ENCODE measurements at regions not wholly inside any gene's neighbourhood (a gene's known extent, or its start where the extent isn't known, plus 50 kb on each side); places are given as distances from the start of the nearest gene placed in this dataset.

DNA sequence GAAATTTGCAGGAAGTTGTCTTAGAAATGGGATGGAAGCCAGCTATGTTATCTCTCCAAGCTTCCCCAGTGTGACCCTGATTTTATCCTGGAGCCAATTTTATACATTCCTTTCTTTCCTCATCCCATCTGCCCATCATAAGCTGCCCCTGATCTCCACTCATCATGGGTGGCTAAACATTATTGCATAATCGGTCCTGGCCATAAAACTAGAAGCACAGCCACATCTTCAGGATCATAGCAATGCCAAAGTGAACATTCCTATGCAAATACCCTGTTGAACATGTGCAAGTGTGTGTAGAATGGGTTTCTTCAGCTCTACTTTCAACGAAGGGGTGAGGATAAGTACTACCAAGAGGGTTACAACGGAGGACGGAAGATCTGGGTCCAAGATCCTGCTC, 50.6 kb upstream of the COG2 start:
- no peaks in the 10 kb centered on the region for H3K36me3 Mint-ChIP-seq (ENCODE audit: unreplicated experiment)
- no peaks in the 10 kb centered on the region for H3K9me3 Mint-ChIP-seq (ENCODE audit: unreplicated experiment)
- H3K27me3 Mint-ChIP-seq (ENCODE audit: unreplicated experiment): peaks cover 15% of the 10 kb centered on the region
- no peak overlapping the region for H3K4me3 Mint-ChIP-seq (ENCODE audit: unreplicated experiment)
- DNase-seq (ENCODE audit: extremely low spot score, unreplicated experiment): no peak
- no peak overlapping the region for H3K27ac Mint-ChIP-seq (ENCODE audit: unreplicated experiment)
- TF ChIP-seq, protein P1, sequence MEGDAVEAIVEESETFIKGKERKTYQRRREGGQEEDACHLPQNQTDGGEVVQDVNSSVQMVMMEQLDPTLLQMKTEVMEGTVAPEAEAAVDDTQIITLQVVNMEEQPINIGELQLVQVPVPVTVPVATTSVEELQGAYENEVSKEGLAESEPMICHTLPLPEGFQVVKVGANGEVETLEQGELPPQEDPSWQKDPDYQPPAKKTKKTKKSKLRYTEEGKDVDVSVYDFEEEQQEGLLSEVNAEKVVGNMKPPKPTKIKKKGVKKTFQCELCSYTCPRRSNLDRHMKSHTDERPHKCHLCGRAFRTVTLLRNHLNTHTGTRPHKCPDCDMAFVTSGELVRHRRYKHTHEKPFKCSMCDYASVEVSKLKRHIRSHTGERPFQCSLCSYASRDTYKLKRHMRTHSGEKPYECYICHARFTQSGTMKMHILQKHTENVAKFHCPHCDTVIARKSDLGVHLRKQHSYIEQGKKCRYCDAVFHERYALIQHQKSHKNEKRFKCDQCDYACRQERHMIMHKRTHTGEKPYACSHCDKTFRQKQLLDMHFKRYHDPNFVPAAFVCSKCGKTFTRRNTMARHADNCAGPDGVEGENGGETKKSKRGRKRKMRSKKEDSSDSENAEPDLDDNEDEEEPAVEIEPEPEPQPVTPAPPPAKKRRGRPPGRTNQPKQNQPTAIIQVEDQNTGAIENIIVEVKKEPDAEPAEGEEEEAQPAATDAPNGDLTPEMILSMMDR (IDR thresholded peaks at IDR 0.05): no peak
- no peaks in the 10 kb centered on the region for H3K4me1 Mint-ChIP-seq (ENCODE audit: unreplicated experiment)

DNA sequence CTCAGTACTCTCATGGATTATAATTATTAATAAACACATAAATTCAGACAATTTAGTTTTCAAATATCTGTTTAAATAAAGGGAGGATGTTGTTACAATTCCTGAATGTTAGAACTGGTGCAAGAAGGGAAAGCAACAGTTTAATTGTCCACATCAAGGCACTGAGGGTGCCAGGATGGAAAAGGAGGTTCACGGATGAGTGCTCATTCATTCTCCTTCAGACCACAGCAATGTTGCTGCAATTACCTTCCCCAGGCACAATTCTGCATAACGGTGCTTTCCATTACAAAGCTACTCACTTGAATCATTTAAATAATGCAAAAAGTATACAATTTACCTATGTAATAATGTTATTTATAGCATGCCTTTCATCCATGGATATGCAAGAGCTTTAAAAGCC, 52.3 kb upstream of the COG2 start:
- H3K27me3 Mint-ChIP-seq (ENCODE audit: unreplicated experiment): peaks cover 24% of the 10 kb centered on the region
- no peak overlapping the region for H3K4me3 Mint-ChIP-seq (ENCODE audit: unreplicated experiment)
- TF ChIP-seq, protein P1 (IDR thresholded peaks at IDR 0.05): no peak
- H3K36me3 Mint-ChIP-seq (ENCODE audit: unreplicated experiment): no peaks in the 10 kb centered on the region
- H3K4me1 Mint-ChIP-seq (ENCODE audit: unreplicated experiment): no peaks in the 10 kb centered on the region
- no peak overlapping the region for H3K27ac Mint-ChIP-seq (ENCODE audit: unreplicated experiment)
- no peaks in the 10 kb centered on the region for H3K9me3 Mint-ChIP-seq (ENCODE audit: unreplicated experiment)
- DNase-seq (ENCODE audit: extremely low spot score, unreplicated experiment): no peak

DNA sequence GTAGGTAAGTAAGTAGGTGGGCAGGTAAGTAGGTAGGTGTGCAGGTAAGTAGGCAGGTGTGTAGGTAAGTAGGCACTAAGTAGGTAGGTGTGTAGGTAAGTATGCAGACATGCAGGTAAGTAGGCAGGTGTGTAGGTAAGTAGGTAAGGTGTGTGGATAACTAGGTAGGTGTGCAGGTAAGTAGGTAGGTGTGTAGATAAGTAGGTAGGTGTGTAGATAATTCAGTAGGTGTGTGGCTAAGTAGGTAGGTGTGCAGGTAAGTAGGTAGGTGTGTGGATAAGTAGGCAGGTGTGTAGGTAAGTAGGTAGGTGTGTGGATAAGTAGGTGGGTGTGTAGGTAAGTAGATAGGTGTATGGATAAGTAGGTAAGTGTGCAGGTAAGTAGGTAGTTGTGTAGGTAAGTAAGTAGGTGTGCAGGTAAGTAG, 53.9 kb upstream of the COG2 start:
- no peaks in the 10 kb centered on the region for H3K4me1 Mint-ChIP-seq (ENCODE audit: unreplicated experiment)
- TF ChIP-seq, protein P1 (IDR thresholded peaks at IDR 0.05): no peak
- no peaks in the 10 kb centered on the region for H3K9me3 Mint-ChIP-seq (ENCODE audit: unreplicated experiment)
- no peak overlapping the region for H3K4me3 Mint-ChIP-seq (ENCODE audit: unreplicated experiment)
- H3K27me3 Mint-ChIP-seq (ENCODE audit: unreplicated experiment): peaks cover 30% of the 10 kb centered on the region
- H3K36me3 Mint-ChIP-seq (ENCODE audit: unreplicated experiment): no peaks in the 10 kb centered on the region
- H3K27ac Mint-ChIP-seq (ENCODE audit: unreplicated experiment): no peak overlapping the region
- no peak for DNase-seq (ENCODE audit: extremely low spot score, unreplicated experiment)

DNA sequence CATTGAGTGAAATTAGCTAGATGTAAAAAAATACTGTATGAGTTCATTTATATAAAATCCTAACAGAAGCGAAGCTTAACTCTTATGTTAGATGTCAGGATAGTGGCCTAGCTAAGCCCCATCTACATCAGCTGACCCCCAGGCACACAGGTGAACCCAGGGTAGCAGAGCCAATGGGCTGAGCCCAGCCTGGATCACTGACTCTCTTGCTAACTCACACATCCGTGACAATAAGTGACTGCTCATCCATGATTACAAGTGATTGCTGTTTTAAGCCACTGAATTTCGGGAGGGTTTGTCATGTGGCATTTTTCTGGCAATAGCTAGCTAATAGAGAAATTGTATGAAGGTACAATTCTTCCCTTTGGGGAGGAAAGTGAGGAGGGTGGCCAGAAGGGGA, 55.2 kb upstream of the COG2 start:
- no peak for DNase-seq (ENCODE audit: extremely low spot score, unreplicated experiment)
- H3K27me3 Mint-ChIP-seq (ENCODE audit: unreplicated experiment): peaks cover 27% of the 10 kb centered on the region
- H3K4me3 Mint-ChIP-seq (ENCODE audit: unreplicated experiment): no peak overlapping the region
- no peak overlapping the region for H3K27ac Mint-ChIP-seq (ENCODE audit: unreplicated experiment)
- no peaks in the 10 kb centered on the region for H3K4me1 Mint-ChIP-seq (ENCODE audit: unreplicated experiment)
- H3K9me3 Mint-ChIP-seq (ENCODE audit: unreplicated experiment): peaks cover 5% of the 10 kb centered on the region
- H3K36me3 Mint-ChIP-seq (ENCODE audit: unreplicated experiment): no peaks in the 10 kb centered on the region
- TF ChIP-seq, protein P1 (IDR thresholded peaks at IDR 0.05): no peak

DNA sequence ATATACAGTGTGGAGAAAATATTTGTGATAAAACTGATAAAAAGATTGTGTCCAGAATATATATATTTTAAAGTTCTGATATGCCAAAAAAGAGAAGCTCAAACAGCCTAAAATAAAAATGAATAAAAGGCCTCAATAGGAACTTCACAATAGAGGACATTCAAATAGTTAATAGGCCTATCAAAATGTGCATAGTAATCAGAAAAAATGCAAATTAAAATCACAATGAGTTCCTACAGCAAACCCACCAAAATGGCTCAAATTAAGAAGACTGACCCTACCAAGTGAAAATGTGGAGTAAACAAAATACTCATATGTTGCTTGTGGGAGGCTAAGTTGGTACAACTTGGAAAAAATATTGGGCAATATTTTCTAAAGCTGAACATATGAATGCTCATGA, 57.6 kb upstream of the COG2 start:
- DNase-seq (ENCODE audit: extremely low spot score, unreplicated experiment): no peak
- H3K4me3 Mint-ChIP-seq (ENCODE audit: unreplicated experiment): no peak overlapping the region
- peaks cover 26% of the 10 kb centered on the region for H3K27me3 Mint-ChIP-seq (ENCODE audit: unreplicated experiment)
- TF ChIP-seq, protein P1 (IDR thresholded peaks at IDR 0.05): no peak
- H3K36me3 Mint-ChIP-seq (ENCODE audit: unreplicated experiment): no peaks in the 10 kb centered on the region
- no peak overlapping the region for H3K27ac Mint-ChIP-seq (ENCODE audit: unreplicated experiment)
- H3K4me1 Mint-ChIP-seq (ENCODE audit: unreplicated experiment): no peaks in the 10 kb centered on the region
- H3K9me3 Mint-ChIP-seq (ENCODE audit: unreplicated experiment): peaks cover 8% of the 10 kb centered on the region

All from osteocyte (in vitro differentiated cells).